Testis (tissue), 2 donors: ENCODE measurements at regions not wholly inside any gene's neighbourhood (a gene's known extent, or its start where the extent isn't known, plus 50 kb on each side); places are given as distances from the start of the nearest gene placed in this dataset.
"Not testable (repeated sequence)": the region's sequence is repeated elsewhere in the genome, so short reads cannot be mapped to it uniquely, and the experiment has no call there.

Experiments used
- DNase-seq: peaks from one replicate; pipeline ENCODE4 v3.0.0-alpha.2; 2019
- H3K27ac ChIP-seq, 2 donors: fragments of 200-600 bp; sonication (generic); one replicate each; pipeline ENCODE4 v1.5.1; 2019
- H3K27me3 ChIP-seq: fragments of 200-600 bp; sonication (generic); one replicate; pipeline ENCODE4 v1.5.1; 2019
- H3K36me3 ChIP-seq: fragments of 200-600 bp; sonication (generic); one replicate; pipeline ENCODE4 v1.5.1; 2017; ENCODE audit warnings: low read depth; ENCODE audit errors: missing control alignments
- H3K4me1 ChIP-seq: fragments of 200-600 bp; sonication (generic); one replicate; pipeline ENCODE4 v1.5.1; 2019
- H3K4me3 ChIP-seq, 2 donors: fragments of 200-600 bp; sonication (generic); one replicate each; pipeline ENCODE4 v1.5.1; 2017 to 2019
- H3K9me3 ChIP-seq: fragments of 200-600 bp; sonication (generic); one replicate; pipeline ENCODE4 v1.5.1; 2017
- CTCF ChIP-seq, 3 experiments: fragments of 450-650 bp in 2 of 3; fragments of 200-600 bp in 1 of 3; sonication (generic) in 1 of 3; IDR thresholded peaks; one replicate each; pipeline ENCODE4 v1.5.1; 2016 to 2019; ENCODE audit warnings: antibody characterized with exemption in 3 of 3, mild to moderate bottlenecking in 2 of 3, moderate library complexity in 1 of 3
- POLR2A ChIP-seq: fragments of 450-650 bp; IDR thresholded peaks from one replicate; pipeline ENCODE4 v1.6.1; 2017; ENCODE audit warnings: antibody characterized with exemption, mild to moderate bottlenecking, moderate library complexity
- WGBS, 2 donors: methylation state at CpG; one replicate each; pipeline ENCODE4 v1.1.5; 2018; 5-methylcytosine and 5-hydroxymethylcytosine counted together
- intact Hi-C: fragments of 100-400 bp; cut with DNase I; formaldehyde crosslinking; loops from one replicate; pipeline ENCODE4 v1.15.1; 2023; ENCODE audit warnings: low total_unique reads

GRCh38 chr10:9268176-9268575 lies 1213.7 kb downstream of the GATA3 start:
- no peak overlapping the region for H3K27ac ChIP-seq
- H3K27me3 ChIP-seq = no peaks in the 10 kb centered on the region
- TF ChIP-seq POLR2A = no peak
- no peak for TF ChIP-seq CTCF (IDR thresholded peaks at IDR 0.05)
- intact Hi-C loops = no loop called here
- H3K4me1 ChIP-seq = no peaks in the 10 kb centered on the region
- H3K4me3 ChIP-seq = no peak overlapping the region
- 47 to 64% methylated on average over 5 of the region's 5 CpGs for WGBS, 2 donors
- no peaks in the 10 kb centered on the region for H3K36me3 ChIP-seq
- DNase-seq = no peak
- no peaks in the 10 kb centered on the region for H3K9me3 ChIP-seq

GRCh38 chr10:9273126-9273833 lies 1218.8 kb downstream of the GATA3 start:
- intact Hi-C loops, H3K27ac ChIP-seq, H3K36me3 ChIP-seq, DNase-seq, H3K27me3 ChIP-seq, H3K9me3 ChIP-seq, H3K4me1 ChIP-seq: not testable (repeated sequence)
- 68 to 89% methylated on average over 15 to 25 of the region's 61 CpGs for whole genome bisulfite sequencing, 2 donors
- H3K4me3 ChIP-seq = peak overlapping the region; percentile 37 to 45

GRCh38 chr10:9274206-9274755 lies 1219.8 kb downstream of the GATA3 start:
- no peak for DNase-seq
- TF ChIP-seq CTCF (IDR thresholded peaks at IDR 0.05) = no peak
- TF ChIP-seq POLR2A = no peak

GRCh38 chr10:9275861-9276260 lies 1221.4 kb downstream of the GATA3 start:
- no peak overlapping the region for H3K27ac ChIP-seq
- H3K4me1 ChIP-seq = no peaks in the 10 kb centered on the region
- TF ChIP-seq POLR2A = no peak
- intact Hi-C loops = no loop called here
- no peaks in the 10 kb centered on the region for H3K9me3 ChIP-seq
- H3K4me3 ChIP-seq = no peak overlapping the region
- no peaks in the 10 kb centered on the region for H3K27me3 ChIP-seq
- 83 to 88% methylated on average over 2 of the region's 2 CpGs for whole genome bisulfite sequencing, 2 donors
- DNase-seq = no peak
- H3K36me3 ChIP-seq = no peaks in the 10 kb centered on the region

More at GRCh38 chr10:9274206-9274755, 1219.8 kb downstream of the GATA3 start:
- intact Hi-C loops = no loop called here
- H3K4me3 ChIP-seq = no peak overlapping the region
- no peaks in the 10 kb centered on the region for H3K9me3 ChIP-seq
- no peaks in the 10 kb centered on the region for H3K36me3 ChIP-seq
- 63 to 69% methylated on average over 6 of the region's 6 CpGs for WGBS, 2 donors
- no peaks in the 10 kb centered on the region for H3K4me1 ChIP-seq
- H3K27ac ChIP-seq = no peak overlapping the region
- H3K27me3 ChIP-seq = no peaks in the 10 kb centered on the region

- Histone ChIP-seq H3K4me3 (no peak overlapping the region), H3K27me3 (no peaks in the 10 kb centered on the region), H3K9me3 (no peaks in the 10 kb centered on the region), H3K36me3 (no peaks in the 10 kb centered on the region), H3K27ac (no peak overlapping the region), H3K4me1 (no peaks in the 10 kb centered on the region)
- 77 to 80% methylated on average over 7 of the region's 7 CpGs for WGBS, 2 donors
- TF ChIP-seq POLR2A (no peak), CTCF (IDR thresholded peaks at IDR 0.05) (no peak)
- DNase-seq = no peak
- intact Hi-C loops = no loop called here
Measured at GRCh38 chr10:9285690-9286089, 1231.2 kb downstream of the GATA3 start.

- DNase-seq = no peak
- no peaks in the 10 kb centered on the region for H3K27me3 ChIP-seq
- 94 to 96% methylated on average over 1 of the region's 1 CpG for WGBS, 2 donors
- H3K4me1 ChIP-seq = no peaks in the 10 kb centered on the region
- TF ChIP-seq POLR2A (no peak), CTCF (IDR thresholded peaks at IDR 0.05) (no peak)
- no peaks in the 10 kb centered on the region for H3K9me3 ChIP-seq
- no peak overlapping the region for H3K4me3 ChIP-seq
- H3K36me3 ChIP-seq = no peaks in the 10 kb centered on the region
- intact Hi-C loops = no loop called here
- H3K27ac ChIP-seq = no peak overlapping the region
Measured at GRCh38 chr10:9289811-9290210, 1235.3 kb downstream of the GATA3 start.
